ENCODE measurements at regions not wholly inside any gene's neighbourhood (a gene's known extent, or its start where the extent isn't known, plus 50 kb on each side); places are given as distances from the start of the nearest gene placed in this dataset.

DNA sequence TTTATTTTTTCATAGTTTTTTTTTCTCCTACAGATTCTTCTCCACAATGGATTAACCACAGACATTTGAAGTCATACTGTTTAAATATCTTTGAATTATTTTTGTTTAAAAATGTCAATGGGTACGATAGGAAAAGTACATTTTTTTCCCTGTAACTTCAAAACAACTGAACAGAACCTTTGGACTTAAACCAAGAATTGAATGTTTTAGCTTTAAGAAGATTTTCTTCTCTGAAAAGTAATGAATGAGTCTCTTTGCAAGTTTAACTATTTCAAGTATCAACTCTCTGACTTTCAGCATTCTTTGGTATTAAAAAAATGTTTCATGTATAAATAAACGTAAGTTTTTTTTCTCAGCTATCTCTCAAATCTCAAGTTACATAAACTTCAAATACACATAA lies 364.3 kb downstream of the FBXO8 start:
- DNase-seq: no peak

DNA sequence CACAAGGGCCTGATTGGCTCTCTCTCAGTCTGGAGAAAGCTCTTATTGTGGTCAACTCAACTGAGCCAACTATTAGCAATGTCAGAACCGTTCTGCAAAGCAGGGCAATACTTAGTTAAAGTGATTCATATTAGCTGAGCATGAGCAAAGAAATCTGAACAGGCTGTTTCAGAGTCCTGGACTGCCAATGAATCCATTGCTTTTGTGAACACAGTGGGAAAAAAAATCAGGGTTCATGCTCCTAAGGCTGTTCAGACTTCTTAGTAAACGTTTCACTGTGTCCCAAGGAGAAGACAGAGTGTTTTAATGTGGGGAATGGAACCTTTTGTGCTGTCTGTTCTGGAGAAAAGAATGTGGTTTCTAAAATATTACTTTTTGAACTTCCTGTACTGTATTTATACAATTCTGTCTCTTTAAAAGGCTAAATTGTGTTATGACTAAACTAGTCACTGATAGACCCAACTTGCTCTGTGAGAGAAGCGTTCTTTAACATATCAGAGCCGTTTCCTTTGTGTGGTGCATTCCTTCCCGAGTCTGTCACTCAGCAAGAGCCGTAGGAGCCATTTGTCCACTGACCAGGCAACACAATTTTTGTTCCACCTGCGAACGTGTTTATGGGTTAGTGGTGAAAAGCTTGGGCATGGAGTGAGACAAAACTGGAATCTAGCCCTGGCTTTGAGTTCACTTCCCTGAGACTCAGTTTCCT lies 366.1 kb downstream of the FBXO8 start:
- DNase-seq: no peak

DNA sequence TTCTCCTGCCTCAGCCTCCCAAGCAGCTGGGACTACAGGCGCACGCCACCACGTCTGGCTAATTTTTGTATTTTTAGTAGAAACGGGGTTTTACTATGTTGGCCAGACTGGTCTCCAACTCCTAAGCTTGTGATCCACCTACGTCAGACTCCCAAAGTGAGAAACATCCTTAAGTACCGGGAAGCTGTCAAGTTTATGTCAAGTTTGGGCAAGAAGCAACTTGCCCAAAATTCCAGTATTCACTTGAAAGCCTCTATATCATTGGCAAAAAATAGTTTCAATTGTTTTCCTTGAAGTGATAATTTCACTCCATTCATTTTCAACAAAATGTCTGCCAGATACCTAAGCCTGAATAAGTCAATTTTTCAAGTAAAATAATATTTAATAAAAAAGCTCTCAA lies 370.0 kb downstream of the FBXO8 start:
- DNase-seq: no peak

DNA sequence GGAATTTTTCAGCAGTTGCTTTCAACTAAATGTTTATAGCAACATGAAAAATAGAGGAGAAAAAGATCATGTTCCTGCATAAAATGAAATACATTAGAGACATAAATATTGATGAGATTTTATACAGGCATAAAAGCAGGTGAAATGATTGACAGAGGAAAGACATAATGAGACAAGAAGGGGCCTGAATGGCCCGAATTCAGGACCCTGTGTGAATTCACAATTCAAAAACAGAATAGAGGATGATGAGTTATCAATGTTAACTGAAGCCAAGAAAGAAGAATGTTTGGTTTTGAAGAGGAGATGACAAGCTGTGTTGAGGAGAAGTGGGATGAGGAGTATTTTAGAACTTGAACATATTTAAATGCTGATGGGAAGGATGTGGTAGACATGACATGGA lies 371.1 kb downstream of the FBXO8 start:
- no peak for DNase-seq

DNA sequence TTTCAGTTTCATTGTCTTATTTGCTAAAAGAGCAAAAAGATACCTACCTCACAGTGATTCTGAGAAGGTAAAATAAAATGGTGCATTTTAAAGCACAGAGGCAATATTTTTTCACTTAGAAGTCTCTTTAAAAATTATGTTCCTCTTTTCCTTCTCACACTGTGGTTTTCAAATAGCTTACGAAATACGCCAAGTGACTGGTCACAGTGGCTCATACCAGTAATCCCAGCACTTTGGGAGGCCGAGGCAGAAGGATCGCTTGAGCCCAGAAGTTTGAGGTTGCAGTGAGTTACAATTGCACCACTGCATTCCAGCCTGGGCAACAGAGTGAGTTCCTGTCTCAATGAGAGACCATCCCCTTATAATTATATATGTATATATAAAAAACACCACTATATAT lies 372.6 kb downstream of the FBXO8 start:
- no peak for DNase-seq

DNA sequence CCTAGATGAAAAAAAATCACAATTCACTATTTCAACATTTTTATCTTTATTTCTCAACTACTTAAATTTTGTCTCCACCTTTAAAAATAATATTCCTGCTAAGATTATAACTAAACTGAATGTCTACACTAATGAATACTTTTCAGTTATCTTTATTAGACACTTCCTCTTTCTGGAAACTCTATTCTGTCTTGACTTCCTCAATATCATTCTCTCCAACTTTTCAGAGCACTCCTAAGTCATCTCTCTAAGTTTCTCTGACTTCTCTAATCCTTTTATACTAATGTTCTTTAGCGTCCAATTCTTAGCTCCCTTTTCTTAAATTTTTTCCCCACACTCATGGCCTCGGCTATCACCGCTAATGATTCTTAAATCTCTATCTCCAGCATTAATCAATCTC lies 374.2 kb downstream of the FBXO8 start:
- no peak for DNase-seq

DNA sequence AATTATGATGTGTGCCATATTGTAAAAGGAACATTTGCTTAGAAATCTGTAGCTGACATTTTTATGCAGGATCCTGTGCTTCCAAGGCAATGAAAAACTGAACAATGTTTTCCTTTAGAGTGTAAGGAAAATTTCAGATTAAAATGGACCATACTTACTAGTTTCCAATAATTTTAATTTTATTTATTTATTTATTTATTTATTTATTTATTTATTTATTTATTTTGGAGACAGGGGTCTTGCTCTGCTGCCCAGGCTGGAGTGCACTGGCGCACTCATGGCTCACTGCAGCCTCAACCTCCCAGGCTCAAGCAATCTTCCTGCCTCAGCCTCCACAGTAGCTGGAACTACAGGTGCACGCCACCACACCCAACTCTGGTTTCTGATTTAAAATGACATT lies 369.8 kb upstream of the HAND2 start:
- DNase-seq: no peak

DNA sequence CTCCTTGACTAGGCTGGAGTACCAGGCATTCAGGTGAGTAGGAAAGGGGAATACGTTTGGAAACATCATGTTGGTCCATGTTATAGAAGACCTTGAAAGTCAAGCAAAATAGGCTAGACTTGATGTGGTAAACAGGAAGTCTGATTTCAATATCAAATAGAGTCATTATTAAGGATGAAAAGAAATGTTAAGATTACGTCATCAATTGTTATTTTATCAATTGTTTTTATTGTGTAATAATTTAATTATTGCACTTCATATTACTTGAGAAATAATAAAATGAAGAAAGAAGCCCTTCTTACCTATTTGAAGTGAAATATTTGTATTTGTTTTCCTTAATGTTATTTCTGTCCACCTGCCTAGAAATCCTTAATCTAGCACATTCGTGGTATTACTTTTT lies 361.0 kb upstream of the HAND2 start:
- DNase-seq: no peak

DNA sequence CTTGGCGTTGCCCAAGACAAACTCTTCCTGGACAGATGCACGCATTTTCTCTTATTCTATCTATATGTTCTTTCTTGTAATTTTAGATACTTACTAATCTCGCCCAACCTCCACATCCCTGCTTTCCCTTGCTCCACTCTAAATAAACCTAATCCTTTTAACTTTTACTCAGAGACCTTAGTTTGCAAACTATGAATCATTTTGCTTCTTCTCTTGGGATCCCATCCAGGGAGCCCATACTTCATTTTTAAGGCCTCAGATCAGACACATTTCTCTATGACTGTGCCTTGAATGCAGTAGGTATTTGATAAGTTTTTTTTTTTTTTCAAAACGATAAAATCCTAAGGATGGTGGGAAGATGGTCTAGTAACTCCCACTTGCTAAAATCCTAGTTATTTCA lies 353.8 kb upstream of the HAND2 start:
- no peak for DNase-seq

DNA sequence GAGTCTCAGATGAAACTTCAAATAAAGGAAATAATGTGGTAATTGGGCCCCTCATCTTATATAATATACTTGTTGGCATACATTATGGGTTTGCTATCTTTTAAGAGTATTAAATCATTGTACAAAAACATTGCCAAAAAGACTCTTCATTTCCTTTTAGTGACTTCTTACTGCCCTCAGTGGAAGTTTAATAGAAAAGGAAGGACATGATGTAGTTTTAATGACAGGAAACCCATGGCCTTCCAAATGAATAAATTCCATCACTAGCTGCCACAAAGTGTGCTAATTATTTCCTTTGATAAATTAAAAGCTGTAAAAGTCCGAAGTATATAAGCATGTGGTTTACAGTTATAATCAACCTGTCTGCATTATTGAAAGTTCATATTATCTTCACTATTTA lies 350.9 kb upstream of the HAND2 start:
- no peak for DNase-seq

DNA sequence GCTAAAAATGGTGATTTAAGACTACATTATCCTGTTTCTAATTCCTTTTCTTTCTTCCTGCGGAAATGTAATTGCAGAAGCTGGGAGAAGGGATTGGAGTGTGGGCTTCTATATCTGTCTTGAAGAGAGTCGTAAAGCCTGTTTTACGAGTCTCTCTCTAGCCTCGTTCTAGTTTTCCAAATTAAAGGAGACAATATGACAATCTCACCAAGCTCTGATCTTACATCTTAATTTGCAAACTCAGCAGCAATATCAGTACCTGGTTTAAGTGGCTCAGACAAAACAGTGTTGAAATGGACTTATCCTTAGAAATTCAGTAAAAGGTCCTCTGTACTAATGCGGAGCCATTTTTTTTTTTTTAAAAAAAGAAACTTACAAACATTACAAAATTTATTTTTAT lies 349.5 kb upstream of the HAND2 start:
- DNase-seq: no peak

DNA sequence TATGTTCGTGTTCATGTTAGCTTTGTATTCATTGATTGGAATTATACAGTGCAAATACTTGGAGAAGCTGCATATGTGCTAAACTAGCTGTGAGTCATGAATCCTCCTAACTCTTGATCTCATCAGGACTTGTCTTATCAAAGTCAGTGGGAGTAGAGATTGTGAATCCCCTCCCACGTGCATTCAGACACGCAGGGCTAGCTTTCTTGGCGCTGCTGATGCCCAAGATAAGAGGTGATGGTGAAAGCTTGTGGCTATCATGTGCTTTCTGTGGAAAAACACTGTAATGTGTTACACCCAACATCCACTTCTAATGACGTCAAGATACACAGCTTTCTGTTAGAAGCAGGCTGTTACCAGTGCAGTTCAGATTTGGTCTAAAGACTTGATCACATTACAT lies 348.7 kb upstream of the HAND2 start:
- no peak for DNase-seq

DNA sequence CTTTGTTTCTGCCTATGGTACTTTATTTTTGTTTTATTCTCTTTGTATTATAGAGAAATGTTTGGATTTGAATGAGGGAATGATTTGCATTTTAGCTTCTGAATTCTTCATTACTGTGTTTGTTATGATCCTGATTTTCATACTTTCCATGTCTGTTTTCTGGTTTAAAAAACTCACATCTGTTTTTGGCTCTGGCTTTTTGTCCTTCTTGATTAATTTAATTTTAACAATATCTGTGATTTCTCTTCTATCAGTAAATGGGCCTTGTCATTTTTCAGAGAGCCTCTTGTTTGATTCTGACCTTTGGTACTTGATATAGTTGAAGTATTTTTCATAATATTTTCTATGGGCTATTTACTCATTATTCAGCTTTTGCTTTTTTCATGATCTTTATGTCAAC lies 341.6 kb upstream of the HAND2 start:
- no peak for DNase-seq

DNA sequence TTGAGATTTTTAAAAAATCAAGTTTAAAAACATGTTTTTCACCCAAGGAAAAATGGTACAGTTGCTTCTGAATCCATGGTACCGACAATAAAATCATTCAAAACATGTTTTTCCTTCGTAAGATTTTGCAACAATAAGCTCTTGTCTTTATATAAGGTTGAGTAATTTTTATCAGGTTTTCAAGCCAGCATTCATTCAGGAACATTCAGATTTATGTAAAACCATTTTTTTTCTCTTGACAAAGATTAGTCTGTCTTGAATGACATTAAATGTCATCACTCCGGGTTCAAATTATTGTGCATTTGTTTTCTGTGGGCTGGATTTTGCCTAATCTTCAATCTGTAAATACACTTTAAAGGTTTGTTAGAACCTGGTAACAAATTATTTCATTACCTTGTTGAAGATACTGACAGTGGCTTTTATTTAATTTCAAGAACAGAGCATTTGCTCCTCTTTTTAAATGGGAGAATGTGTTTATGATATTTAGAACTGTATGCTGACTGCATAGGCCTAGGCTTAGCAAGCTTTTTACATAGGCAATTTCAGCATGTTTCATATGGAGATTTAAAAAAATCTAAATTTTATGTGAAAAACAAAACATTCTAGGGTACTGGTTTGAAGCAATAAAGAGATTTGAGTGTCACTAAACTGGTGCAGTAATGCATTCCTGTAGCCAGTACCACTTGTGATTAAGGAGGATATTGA lies 336.4 kb upstream of the HAND2 start:
- DNase-seq: no peak

DNA sequence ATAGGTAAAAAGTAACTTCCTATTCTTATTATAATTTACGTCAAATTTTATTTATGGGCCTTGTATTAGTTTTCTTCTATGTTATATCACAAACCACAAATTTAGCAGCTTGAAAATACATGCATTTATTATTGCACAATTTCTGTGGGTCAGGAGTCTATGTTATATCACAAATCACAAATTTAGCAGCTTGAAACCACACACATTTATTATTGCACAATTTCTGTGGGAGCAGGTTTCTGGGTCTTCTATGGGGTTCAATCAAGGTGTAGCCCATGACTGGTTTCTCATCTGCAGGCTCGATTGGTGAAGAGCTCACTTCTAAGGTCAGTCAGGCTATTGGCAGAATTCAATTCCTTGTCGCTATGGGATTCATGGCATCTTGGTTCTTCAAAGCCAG lies 332.7 kb upstream of the HAND2 start:
- no peak for DNase-seq

DNA sequence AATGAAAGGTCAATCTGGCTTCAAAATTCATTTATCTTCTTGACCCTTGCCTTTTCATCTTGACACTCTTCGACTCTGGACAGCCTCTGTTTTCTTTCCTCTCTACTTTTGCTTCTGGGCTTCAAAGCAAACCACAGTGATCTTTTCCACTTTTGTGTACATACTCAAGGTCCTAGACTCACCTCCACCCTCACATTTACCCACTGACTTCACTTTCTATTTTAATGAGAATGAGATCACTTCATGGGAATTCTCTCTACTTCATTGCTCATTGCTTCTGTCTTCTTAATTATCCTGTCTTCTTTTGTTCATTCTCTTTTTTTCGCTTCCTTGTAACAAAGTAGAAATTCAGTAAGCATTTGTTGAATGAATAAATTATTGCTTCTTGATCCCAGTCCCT lies 330.1 kb upstream of the HAND2 start:
- no peak for DNase-seq

DNA sequence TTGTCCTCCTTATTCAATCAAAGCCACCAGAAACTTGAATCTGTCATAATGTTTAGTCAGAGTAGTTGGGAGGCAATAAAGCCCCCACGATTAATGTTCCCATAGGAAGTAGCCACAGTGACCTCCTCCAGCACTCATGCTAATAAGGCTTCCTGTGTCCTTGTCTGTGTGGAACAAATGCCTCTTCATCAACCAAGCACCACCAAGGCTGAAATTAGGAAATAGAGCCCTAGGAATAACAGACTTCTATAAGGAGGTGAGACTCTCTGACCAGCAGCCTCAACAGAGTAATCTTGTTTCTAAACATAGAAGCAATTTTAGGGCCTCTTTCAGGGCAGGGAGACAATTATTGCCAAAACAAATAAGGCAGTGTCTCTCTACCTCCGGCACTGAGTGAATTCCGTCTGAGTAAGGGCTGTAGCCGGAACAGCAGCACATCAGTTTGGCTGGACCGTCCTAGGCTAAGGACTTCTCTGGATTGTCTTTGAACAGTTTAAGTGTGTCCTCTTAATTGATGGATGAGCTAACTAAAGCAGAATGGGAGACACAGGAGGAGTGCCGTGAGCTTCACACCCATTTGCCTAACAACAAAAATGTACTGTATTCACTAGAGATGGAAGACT lies 329.2 kb upstream of the HAND2 start:
- no peak for DNase-seq

DNA sequence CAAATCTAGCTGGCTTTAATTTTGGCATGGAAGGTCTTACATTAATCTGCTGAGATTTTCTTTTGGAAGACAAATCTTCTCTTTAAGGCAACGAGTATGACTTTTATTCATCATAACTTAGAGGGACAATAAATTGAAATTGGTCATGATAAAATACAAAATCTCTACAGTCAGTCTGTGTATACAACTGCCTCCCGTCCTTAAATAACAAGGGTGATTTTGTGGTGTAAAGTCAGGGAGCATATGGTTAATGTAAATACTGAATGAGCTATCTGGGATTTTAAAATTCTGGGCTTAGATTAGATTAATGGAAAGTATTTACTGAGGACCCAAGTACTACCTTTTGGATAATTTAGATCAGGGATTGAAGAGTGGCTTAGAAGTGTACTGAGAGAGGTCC lies 328.4 kb upstream of the HAND2 start:
- DNase-seq: no peak

DNA sequence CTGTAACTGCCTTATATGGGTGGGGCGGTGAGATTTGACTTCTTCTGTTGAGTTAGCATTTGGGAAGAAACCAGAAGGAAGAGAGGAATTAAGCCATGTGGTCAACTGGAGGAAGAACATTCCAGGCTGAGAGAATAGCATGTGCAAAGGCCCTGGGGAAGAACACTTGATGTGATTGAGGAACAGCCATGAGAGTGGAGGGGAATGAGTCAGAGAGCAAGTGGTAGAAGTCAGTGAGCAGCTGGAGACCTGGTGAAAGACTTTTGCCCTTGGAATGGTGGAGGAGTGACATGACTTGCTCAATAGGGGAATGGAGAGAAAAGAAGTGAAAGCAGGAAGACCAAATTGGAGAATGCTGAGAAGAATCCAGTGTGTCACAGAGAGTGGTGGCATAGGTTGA lies 327.8 kb upstream of the HAND2 start:
- DNase-seq: no peak

DNA sequence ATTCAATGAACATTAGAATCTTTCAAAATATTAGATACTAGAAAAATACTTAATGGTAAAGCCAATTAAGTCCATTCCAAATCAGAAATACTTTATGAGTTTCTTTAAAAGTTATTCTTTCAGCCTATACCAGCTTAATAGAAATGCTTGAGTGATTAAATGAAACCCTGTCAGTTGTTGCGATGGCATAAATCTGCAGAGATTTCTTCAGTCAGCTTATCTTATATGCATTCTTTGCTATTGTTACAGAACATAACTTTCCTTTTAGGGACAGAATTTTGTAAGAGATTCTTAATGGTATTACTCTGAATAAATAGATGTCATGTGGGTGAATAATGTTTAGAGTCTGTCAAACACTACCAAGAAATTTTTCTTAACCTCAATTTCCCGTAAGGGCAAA lies 325.0 kb upstream of the HAND2 start:
- DNase-seq: no peak

DNA sequence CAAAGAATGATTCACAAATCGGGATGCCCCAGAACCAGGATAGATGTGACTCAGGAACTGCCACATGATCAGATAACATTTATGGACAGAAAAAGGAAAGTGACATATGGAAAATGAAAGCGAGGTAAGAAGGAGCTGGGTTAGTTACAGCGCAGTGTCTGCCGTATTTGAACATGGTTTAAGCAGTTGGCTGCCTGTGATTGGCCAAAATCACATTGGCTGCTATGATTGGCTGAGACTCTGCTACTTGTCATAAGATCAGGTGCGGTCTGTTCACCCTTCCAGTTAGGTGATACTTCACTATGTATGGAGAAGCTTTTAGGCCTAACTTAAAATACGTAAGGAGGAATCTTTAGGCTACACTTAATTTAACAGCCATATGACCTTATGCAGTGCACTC lies 322.7 kb upstream of the HAND2 start:
- DNase-seq: no peak

DNA sequence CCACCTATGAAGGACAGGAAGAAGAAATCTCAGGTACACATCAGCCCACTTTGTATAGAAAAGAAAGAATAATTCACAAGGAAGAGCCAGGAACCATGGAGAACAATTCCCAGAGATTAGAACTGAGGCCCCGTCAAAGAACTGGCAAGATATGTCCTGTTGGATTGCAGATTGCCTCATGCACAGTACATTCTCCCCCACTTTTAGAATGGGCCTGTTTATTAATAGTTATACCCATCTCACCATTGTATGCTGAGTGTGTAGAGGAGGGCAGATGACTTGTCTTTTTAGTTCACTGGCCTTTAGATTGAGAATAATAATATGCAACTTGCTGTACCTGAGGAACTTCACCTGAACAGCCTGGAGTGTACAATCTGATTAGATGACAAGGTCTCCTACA lies 315.6 kb upstream of the HAND2 start:
- no peak for DNase-seq

DNA sequence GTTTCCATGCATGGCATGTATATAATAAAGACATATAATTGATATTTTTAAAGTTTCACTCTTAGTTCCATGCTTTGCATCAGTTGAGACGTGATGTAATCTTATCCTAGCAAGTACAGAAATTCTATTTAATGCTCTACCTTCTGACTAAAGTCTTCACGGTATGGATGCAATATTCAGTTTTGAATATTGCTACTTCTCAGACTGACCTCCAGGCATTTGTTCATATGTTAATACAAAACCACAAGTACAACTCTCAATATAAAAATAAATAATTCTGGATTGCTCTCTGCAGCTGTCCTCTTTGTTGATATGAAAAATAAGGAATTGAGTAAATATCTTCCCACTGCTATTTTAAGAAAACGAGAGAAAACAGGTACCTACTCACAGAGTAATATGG lies 309.8 kb upstream of the HAND2 start:
- DNase-seq: no peak

DNA sequence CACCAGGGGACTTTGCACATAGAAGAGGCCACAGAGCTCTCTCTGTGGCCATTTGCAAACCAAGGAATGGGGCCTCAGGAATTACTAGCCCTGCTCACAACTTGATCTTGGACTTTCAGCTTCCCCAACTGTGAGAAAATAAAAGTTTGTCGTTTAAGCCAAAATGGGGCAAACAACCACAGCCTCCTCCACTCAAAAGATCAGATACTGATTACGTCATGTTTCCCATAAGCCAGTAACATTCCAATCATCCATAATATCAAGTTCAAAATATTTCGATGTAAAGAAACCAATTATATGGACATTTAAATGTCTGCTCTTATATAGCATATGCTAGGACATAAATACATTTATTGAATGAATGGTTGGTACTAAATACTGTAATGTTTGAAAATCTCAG lies 307.5 kb upstream of the HAND2 start:
- DNase-seq: no peak

DNA sequence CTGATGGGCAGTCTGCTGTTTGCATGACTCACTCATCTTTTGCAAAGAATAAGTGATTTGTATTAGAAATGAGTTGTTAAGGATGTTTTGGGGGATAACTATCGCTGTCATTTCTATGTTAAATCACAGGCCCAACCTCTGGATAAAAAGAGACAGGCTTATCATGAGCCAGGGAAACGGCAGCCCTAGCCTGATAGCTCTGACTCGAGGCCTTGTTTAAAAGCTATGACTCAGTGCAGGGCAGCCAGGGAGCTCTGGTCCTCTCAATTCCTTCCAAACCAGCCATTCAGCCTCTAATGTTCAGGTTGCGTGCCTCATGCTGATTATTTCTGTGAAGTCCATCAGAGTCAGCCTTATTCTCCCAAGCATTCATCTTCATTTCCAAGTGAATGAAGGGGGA lies 305.9 kb upstream of the HAND2 start:
- DNase-seq: no peak
